Stomach smooth muscle (tissue), 2 donors: ENCODE measurements at regions not wholly inside any gene's neighbourhood (a gene's known extent, or its start where the extent isn't known, plus 50 kb on each side); places are given as distances from the start of the nearest gene placed in this dataset.

Source experiments
- H3K27ac ChIP-seq: one replicate; pipeline ENCODE4 v1.7.0; 2013; ENCODE audit warnings: mild to moderate bottlenecking, low read length, inconsistent platforms
- H3K27me3 ChIP-seq, 2 donors: one replicate each; pipeline ENCODE4 v1.7.0; 2013; ENCODE audit warnings: low read length in 2 of 2; ENCODE audit not compliant: insufficient read depth in 2 of 2, control insufficient read depth in 1 of 2
- H3K36me3 ChIP-seq, 2 donors: one replicate each; pipeline ENCODE4 v1.7.0; 2013; ENCODE audit warnings: low read length in 2 of 2; ENCODE audit not compliant: control insufficient read depth in 2 of 2, insufficient read depth in 2 of 2
- H3K4me1 ChIP-seq: one replicate; pipeline ENCODE4 v1.7.0; 2013; ENCODE audit warnings: low read length; ENCODE audit not compliant: control insufficient read depth, insufficient read depth
- H3K4me3 ChIP-seq, 2 donors: one replicate each; pipeline ENCODE4 v1.7.0; 2013; ENCODE audit warnings: low read length in 2 of 2
- H3K9ac ChIP-seq, 2 donors: one replicate each; pipeline ENCODE4 v1.7.0; 2013; ENCODE audit warnings: low read length in 2 of 2, mild to moderate bottlenecking in 1 of 2
- H3K9me3 ChIP-seq, 2 donors: one replicate each; pipeline ENCODE4 v1.7.0; 2013; ENCODE audit warnings: low read length in 2 of 2; ENCODE audit not compliant: control insufficient read depth in 2 of 2
- donor health status: healthy.
- donor health status: Pancreatic carcinoma.

DNA sequence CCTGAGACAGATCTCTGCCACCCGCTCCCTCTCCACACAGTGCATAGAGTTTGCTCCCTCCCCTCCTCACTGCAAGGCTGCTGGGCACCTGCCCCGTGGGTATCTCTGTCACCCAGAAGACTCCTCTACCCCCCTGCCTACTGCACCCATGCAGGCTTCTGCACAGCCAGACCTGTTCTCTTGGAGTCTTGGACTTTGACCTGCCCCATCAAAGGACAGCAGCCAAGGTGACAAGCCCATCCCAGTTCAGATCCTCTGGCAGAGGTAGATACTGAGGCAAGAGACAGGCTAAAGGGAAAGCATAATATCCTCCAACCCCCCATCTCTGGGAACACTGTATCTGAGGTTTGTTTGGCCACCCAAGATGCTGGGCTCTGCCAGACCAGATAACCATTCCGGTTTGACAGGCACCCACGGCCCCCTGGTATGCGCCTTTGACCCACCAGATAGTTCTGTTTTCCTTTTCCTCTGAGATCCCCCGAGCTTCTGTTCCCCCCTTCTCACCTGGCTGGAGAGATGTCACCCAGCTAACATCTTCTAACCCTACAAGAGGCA lies 239.6 kb downstream of the SOX9 start:
- Histone ChIP-seq H3K4me1 (no peaks in the 10 kb centered on the region), H3K9ac (no peak overlapping the region), H3K27me3 (peaks cover 0 to 2% of the 10 kb centered on the region in 2 donors), H3K27ac (no peak overlapping the region), H3K36me3 (no peaks in the 10 kb centered on the region), H3K9me3 (peaks cover 0 to 11% of the 10 kb centered on the region in 2 donors), H3K4me3 (no peak overlapping the region)

DNA sequence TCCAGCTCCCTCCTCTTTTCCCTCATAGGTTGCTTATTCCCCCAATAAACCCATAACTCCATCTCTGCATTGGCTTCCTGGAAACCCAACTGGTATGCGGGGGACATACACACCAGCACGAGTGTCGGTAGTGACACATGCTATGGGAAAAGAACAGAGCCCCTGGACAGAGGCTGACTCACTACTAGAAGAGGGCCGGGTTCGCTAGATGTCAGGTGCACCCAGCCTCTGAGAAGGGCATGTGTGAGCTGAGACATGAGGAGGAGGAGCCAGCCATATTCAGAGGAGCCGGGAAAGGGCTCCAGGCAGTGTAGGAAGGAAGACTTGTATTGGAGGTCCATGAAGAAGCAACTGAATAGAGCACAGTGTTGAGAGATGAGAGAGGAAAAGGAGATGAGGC lies 241.1 kb downstream of the SOX9 start:
- Histone ChIP-seq H3K9ac (no peak overlapping the region), H3K4me3 (no peak overlapping the region), H3K36me3 (no peaks in the 10 kb centered on the region), H3K27me3 (peaks cover 0 to 2% of the 10 kb centered on the region in 2 donors), H3K9me3 (peaks cover 0 to 6% of the 10 kb centered on the region in 2 donors), H3K4me1 (no peaks in the 10 kb centered on the region), H3K27ac (no peak overlapping the region)

DNA sequence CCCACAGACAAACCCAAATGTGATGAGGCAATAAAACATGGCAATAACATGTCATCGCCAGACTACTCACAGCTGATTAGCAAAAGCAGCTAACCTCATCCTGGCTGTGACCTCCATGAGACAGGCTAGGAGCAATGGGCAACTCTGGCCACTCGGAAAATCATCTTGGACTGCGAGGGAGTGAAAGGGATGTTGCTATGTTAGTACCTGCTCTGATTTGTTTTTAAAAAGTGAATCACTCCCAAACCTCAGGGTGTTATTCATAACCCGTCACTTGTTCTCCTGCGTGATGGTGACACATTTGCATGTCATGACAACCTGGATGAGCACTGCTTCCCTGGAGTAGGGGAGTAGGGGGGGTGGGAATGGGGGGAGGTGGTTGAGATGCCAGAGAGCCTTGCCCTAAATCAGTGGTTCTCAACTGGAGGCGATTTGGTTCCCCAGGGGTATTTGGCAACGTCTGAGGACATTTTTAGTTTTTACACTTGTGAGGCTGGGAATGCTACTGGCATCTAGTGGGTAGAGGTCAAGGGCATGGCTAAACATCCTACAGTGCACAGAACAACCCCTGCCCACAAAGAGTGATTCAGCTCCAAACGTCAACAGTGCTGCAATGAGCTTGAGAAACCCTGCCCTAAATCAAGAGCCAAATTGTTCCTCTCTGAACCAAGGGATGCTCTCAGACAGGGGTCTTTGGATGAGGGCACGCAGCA lies 241.7 kb downstream of the SOX9 start:
- no peak overlapping the region for H3K9ac ChIP-seq
- H3K36me3 ChIP-seq: no peaks in the 10 kb centered on the region
- H3K27ac ChIP-seq: no peak overlapping the region
- no peaks in the 10 kb centered on the region for H3K4me1 ChIP-seq
- peaks cover 0 to 2% of the 10 kb centered on the region in 2 donors for H3K27me3 ChIP-seq
- no peak overlapping the region for H3K4me3 ChIP-seq
- H3K9me3 ChIP-seq: peaks cover 0 to 2% of the 10 kb centered on the region in 2 donors

DNA sequence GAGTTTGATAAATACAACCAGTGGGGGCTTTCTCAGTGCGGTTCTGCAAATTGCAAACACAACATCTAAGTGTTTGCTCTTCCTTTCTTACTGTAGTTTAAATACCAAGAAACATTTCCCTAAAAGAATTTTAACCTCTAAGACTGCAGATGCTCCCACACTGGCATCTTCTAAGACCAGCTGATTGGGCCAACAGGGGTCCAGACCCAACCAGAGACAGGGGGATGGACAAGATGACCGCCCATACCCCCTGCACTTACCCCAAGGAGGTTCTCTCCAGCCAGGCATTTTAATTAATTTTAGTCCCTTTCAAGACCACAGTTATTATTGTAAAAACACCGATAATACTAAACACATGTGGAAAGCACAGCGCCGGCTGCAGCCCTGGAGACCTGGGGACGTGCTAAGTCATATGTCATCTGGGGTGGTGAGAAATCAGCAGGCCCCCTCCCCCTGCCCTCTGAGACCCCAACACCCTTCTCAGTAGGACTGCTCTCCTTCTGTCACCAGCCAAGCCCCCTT lies 242.3 kb downstream of the SOX9 start:
- Histone ChIP-seq H3K4me1 (no peaks in the 10 kb centered on the region), H3K9ac (no peak overlapping the region), H3K4me3 (no peak overlapping the region), H3K27ac (no peak overlapping the region), H3K9me3 (no peaks in the 10 kb centered on the region), H3K36me3 (no peaks in the 10 kb centered on the region), H3K27me3 (peaks cover 0 to 2% of the 10 kb centered on the region in 2 donors)

DNA sequence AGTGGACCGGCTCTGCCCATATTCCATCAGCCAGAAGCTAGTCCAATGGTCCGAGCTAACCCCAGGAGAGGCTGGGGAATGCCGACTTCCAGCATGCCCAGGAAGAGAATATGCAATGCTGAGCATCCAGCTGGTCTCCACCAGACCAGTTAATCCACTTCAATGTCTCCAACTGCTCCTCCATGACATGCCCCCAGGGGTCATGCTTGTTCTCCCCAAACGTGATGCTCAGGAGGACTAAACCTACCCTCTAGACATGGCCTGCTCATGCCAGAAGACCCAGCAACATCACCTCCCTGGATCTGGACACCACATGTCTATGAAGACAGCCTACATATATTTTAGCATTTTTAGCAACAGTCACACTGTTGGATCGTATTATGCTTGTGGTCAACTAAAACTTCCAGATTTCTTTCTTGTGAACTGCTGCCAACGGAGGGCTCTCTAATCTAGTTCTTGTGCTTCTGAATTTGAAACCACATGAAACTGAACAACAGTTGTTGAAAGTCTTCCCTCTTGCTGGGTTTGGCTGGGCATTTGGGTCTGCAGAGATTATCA lies 245.1 kb downstream of the SOX9 start:
- no peak overlapping the region for H3K9ac ChIP-seq
- no peak overlapping the region for H3K4me3 ChIP-seq
- H3K4me1 ChIP-seq: no peaks in the 10 kb centered on the region
- no peak overlapping the region for H3K27ac ChIP-seq
- no peaks in the 10 kb centered on the region for H3K36me3 ChIP-seq
- H3K27me3 ChIP-seq: peaks cover 0 to 2% of the 10 kb centered on the region in 2 donors
- no peaks in the 10 kb centered on the region for H3K9me3 ChIP-seq

DNA sequence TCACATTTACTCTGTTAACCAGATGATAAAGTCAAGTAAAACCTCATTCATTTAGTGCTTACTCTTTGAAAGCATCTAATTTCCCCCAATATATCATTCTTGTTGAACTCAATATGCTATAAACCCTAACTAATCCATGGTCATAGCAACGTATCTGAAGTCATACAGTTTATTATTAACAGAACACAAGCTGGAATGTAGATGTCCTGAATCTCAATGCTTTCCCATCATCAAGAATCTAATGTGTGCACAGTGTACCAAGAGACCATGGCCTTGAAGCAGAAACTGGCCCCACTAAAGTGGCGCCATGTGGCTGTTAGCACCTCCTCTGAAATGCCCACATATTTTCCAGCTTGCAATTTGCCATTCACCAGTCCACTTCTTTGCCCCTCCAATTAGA lies 245.8 kb downstream of the SOX9 start:
- H3K36me3 ChIP-seq: no peaks in the 10 kb centered on the region
- peaks cover 0 to 2% of the 10 kb centered on the region in 2 donors for H3K27me3 ChIP-seq
- H3K4me3 ChIP-seq: no peak overlapping the region
- no peak overlapping the region for H3K9ac ChIP-seq
- H3K9me3 ChIP-seq: no peaks in the 10 kb centered on the region
- no peaks in the 10 kb centered on the region for H3K4me1 ChIP-seq
- no peak overlapping the region for H3K27ac ChIP-seq

DNA sequence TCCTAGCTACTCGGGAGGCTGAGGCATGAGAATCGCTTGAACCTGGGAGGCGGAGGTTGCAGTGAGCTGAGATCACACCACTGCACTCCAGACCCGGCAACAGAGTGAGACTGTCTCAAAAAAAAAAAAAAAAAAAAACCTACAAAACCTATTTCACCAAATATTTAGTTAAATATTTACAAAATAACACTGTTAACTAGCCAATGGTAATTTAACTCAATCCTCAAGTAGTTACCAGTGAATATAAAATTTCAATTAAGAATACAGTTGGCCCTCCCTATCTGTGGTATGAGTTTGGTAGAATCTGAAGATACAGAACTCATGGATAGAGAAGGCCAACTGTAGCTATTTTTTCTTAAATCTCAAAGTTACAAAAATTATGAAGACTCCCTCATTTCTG lies 247.4 kb downstream of the SOX9 start:
- H3K9me3 ChIP-seq: no peaks in the 10 kb centered on the region
- H3K9ac ChIP-seq: no peak overlapping the region
- H3K4me1 ChIP-seq: no peaks in the 10 kb centered on the region
- no peak overlapping the region for H3K4me3 ChIP-seq
- peaks cover 0 to 2% of the 10 kb centered on the region in 2 donors for H3K27me3 ChIP-seq
- H3K36me3 ChIP-seq: no peaks in the 10 kb centered on the region
- no peak overlapping the region for H3K27ac ChIP-seq

DNA sequence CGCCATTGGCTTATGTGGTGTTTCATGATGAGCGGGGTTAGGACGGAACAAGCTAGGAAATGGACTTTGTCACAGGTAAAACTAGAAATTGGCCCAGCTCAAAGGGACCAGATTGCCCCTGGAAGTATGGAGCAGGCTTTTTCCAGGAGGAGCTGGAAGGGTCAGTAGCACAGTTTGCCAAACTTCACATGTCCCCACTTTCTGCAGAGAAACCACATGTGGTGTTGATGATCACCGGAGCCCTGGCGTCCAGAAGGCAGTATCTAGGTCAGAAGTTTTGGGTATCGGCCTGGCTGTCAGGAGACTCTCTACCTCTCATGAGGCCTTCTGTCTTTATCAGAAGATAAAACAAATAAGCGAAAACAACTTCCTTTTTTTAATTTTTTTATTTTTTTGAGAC lies 248.5 kb downstream of the SOX9 start:
- Histone ChIP-seq H3K27me3 (no peaks in the 10 kb centered on the region), H3K9me3 (no peaks in the 10 kb centered on the region), H3K4me1 (no peaks in the 10 kb centered on the region), H3K27ac (no peak overlapping the region), H3K36me3 (no peaks in the 10 kb centered on the region), H3K9ac (no peak overlapping the region), H3K4me3 (no peak overlapping the region)

DNA sequence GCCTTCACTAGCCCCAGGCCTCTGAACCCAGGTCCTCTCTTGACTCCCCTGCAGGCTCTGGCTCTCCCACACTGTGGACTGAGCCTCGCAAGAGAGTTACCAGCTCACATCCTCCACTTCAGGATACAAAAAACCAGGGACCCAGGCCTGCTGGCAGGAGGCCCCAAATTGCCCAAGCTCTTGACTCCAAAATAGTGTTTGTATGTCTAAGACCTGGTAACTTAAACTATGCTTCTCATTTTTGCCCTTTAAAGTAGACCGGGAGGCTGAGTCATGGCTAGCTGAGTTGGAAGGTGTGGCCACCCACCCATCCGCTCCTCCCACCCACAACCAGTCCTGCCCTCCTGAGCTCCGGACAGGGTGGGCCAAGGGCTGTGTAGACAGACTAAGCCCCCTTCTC lies 250.0 kb downstream of the SOX9 start:
- Histone ChIP-seq H3K36me3 (no peaks in the 10 kb centered on the region), H3K4me1 (no peaks in the 10 kb centered on the region), H3K9me3 (no peaks in the 10 kb centered on the region), H3K27me3 (peaks cover 0 to 2% of the 10 kb centered on the region in 2 donors), H3K9ac (no peak overlapping the region), H3K4me3 (no peak overlapping the region), H3K27ac (no peak overlapping the region)

DNA sequence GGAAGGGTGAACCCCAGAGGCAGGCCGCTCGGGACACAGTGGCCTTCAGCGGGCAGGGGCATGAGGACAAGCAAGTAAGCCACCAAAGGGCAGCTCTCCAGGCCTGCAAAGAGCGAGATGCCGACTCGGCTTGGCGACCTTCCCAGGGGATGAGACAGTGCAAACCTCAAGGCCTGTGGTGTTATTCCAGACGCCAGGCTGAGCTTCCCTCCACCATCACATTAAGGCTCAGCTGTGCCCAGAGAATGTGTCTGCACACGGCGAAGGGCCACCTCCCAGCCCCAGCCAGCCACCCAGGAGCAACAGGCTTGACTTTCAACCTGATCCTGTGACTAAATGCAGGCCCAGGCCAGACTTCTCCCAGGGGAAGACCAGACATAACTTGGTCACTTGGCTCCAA lies 251.4 kb downstream of the SOX9 start:
- peaks cover 0 to 2% of the 10 kb centered on the region in 2 donors for H3K27me3 ChIP-seq
- no peaks in the 10 kb centered on the region for H3K36me3 ChIP-seq
- H3K9me3 ChIP-seq: no peaks in the 10 kb centered on the region
- H3K4me3 ChIP-seq: no peak overlapping the region
- H3K9ac ChIP-seq: no peak overlapping the region
- no peak overlapping the region for H3K27ac ChIP-seq
- no peaks in the 10 kb centered on the region for H3K4me1 ChIP-seq
